ENCODE measurements at regions not wholly inside any gene's neighbourhood (a gene's known extent, or its start where the extent isn't known, plus 50 kb on each side); places are given as distances from the start of the nearest gene placed in this dataset.

DNA sequence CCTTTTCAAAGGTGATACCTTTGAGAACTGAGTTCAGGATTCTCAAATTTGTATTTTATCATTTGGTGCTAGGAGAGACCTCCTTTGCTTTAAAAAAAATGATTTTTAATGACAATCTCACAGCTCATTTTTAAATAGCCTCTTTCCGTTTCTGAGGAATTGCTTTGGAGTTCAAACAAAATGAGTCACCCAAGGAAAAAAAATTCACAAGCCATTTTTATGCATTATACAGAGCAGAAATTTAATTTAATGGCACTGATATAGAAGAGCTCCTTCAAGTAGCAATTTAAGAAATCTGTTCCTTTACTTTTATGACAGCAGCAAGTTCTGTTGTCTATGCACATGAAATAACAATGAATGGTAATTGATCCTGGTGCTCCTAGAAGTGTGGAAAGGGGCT lies 337.9 kb upstream of the KCNMB2 start:
- Histone ChIP-seq H3K4me3 (no peak overlapping the region), H3K9me3 (replicated peaks in 1 of 3) (no peaks in the 10 kb centered on the region), H3K27me3 (no peaks in the 10 kb centered on the region), H3K36me3 (replicated peaks in 1 of 2) (no peaks in the 10 kb centered on the region), H3K27ac (no peak overlapping the region), H3K4me1 (replicated peaks in 1 of 2) (peaks cover 14 to 30% of the 10 kb centered on the region in 2 donors)
- intact Hi-C loops (cut with DNase I): no loop called here
- TF ChIP-seq POLR2A (IDR thresholded peaks at IDR 0.05): no peak
- TF ChIP-seq, protein P1, sequence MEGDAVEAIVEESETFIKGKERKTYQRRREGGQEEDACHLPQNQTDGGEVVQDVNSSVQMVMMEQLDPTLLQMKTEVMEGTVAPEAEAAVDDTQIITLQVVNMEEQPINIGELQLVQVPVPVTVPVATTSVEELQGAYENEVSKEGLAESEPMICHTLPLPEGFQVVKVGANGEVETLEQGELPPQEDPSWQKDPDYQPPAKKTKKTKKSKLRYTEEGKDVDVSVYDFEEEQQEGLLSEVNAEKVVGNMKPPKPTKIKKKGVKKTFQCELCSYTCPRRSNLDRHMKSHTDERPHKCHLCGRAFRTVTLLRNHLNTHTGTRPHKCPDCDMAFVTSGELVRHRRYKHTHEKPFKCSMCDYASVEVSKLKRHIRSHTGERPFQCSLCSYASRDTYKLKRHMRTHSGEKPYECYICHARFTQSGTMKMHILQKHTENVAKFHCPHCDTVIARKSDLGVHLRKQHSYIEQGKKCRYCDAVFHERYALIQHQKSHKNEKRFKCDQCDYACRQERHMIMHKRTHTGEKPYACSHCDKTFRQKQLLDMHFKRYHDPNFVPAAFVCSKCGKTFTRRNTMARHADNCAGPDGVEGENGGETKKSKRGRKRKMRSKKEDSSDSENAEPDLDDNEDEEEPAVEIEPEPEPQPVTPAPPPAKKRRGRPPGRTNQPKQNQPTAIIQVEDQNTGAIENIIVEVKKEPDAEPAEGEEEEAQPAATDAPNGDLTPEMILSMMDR (IDR thresholded peaks at IDR 0.05): no peak
- no peak for DNase-seq
- WGBS, 4 donors: 28 to 58% (median 40%) methylated on average over 1 of the region's 1 CpG

DNA sequence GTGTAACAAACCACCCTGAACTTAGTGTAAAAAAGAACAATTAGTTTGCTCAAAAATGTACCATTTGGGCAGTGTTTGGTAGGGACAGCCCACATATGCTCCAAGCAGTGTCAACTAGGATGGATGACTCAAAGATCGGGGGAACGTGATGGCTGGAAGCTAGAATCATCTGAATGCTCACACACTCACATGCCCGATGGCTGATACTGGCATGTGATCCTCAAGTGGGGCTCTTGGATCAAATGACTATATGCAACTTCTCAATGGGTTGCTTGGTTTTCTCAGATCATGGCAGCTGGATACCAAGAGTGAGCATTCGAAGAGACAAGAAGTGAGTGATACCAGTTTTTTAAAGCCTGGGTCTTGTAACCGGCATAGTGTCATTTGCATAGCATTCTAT lies 335.9 kb upstream of the KCNMB2 start:
- WGBS, 4 donors: 88 to 98% (median 97%) methylated on average over 5 of the region's 5 CpGs
- TF ChIP-seq, protein P1 (IDR thresholded peaks at IDR 0.05): no peak
- TF ChIP-seq POLR2A (IDR thresholded peaks at IDR 0.05): no peak
- Histone ChIP-seq H3K4me3 (no peak overlapping the region), H3K4me1 (replicated peaks in 1 of 2) (peaks cover 14 to 29% of the 10 kb centered on the region in 2 donors), H3K9me3 (replicated peaks in 1 of 3) (no peaks in the 10 kb centered on the region), H3K36me3 (replicated peaks in 1 of 2) (no peaks in the 10 kb centered on the region), H3K27ac (no peak overlapping the region), H3K27me3 (no peaks in the 10 kb centered on the region)
- intact Hi-C loops (cut with DNase I): no loop called here
- DNase-seq: no peak

DNA sequence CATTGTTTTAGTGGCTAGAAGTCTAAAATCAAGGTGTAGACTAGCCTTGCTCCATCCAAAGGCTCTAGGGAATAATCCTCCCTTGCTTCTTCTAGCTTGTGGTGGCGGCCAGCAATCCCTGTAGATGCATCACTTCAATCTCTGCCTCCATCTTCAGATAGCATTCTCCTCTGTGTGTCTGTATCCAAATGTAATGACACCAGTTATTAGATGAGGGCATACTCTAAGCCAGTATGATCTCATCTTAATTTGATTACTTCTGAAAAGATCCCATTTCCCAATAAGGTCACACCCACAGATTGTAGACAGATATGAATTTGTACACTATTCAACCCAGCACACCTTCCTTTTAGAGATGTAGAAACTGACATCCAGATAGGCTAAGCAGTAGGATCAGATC lies 334.5 kb upstream of the KCNMB2 start:
- no peaks in the 10 kb centered on the region for H3K9me3 ChIP-seq (replicated peaks in 1 of 3)
- H3K4me3 ChIP-seq: no peak overlapping the region
- intact Hi-C loops (cut with DNase I): no loop called here
- TF ChIP-seq, protein P1 (IDR thresholded peaks at IDR 0.05): no peak
- TF ChIP-seq POLR2A (IDR thresholded peaks at IDR 0.05): no peak
- no peaks in the 10 kb centered on the region for H3K27me3 ChIP-seq
- H3K36me3 ChIP-seq (replicated peaks in 1 of 2): no peaks in the 10 kb centered on the region
- peak overlapping the region in 1 of 5 donors; percentile 49 for H3K27ac ChIP-seq
- WGBS, 4 donors: 89 to 100% (median 97%) methylated on average over 1 of the region's 1 CpG
- peaks cover 5 to 15% of the 10 kb centered on the region in 2 donors for H3K4me1 ChIP-seq (replicated peaks in 1 of 2)
- no peak for DNase-seq

DNA sequence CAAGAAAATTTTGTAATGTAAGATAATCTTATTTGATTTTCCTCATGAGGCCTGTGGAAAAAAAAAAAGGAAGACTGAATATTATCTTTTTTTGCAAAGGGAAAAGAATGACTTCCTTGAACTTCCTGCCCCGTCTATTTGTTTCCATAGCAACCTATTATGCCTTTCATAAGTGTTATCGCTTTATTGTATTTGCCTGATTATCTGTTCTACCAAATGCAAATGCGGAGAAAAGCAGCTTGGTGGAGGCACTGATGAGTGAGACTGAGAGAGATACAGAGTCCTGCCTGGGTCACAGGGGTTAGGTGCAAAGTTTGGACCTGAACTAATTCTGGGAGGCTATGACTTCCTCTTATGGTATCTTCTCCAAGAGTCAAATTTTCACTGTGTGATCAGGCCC lies 334.0 kb upstream of the KCNMB2 start:
- Histone ChIP-seq H3K9me3 (replicated peaks in 1 of 3) (no peaks in the 10 kb centered on the region), H3K4me1 (replicated peaks in 1 of 2) (peaks cover 5 to 14% of the 10 kb centered on the region in 2 donors), H3K36me3 (replicated peaks in 1 of 2) (no peaks in the 10 kb centered on the region), H3K4me3 (no peak overlapping the region), H3K27ac (peak overlapping the region in 1 of 5 donors; percentile 49), H3K27me3 (no peaks in the 10 kb centered on the region)
- intact Hi-C loops (cut with DNase I): no loop called here
- WGBS, 4 donors: 26 to 42% (median 38%) methylated on average over 3 of the region's 3 CpGs
- peak in 1 of 7 donors; percentile 2 for DNase-seq
- TF ChIP-seq, protein P1 (IDR thresholded peaks at IDR 0.05): no peak
- no peak for TF ChIP-seq POLR2A (IDR thresholded peaks at IDR 0.05)

All from adrenal gland (tissue), 9 donors.